Islet of Langerhans (tissue), 1 donor: ENCODE measurements at regions not wholly inside any gene's neighbourhood (a gene's known extent, or its start where the extent isn't known, plus 50 kb on each side); places are given as distances from the start of the nearest gene placed in this dataset.

Experiments used
- FAIRE-seq: peaks from one replicate; lab custom pipeline; 2011; peaks lifted over from hg19 to GRCh38; lab: Jason Lieb, UNC

- no peak for FAIRE-seq
These were observed 182.2 kb downstream of the USP12 start for GRCh38 chr13:26989261-26989956.

- no peak for FAIRE-seq
These were observed 183.4 kb downstream of the USP12 start for GRCh38 chr13:26988059-26988769.

GRCh38 chr13:26987486-26988013, 184.1 kb downstream of the USP12 start:
- FAIRE-seq: no peak

GRCh38 chr13:26985285-26985878, 186.2 kb downstream of the USP12 start:
- FAIRE-seq: no peak

GRCh38 chr13:26984337-26984736, 187.3 kb downstream of the USP12 start:
- no peak for FAIRE-seq

- FAIRE-seq: no peak
These were observed 187.9 kb downstream of the USP12 start for GRCh38 chr13:26983543-26984320.

- FAIRE-seq: no peak
These were observed 191.2 kb downstream of the USP12 start for GRCh38 chr13:26980099-26981031.

- FAIRE-seq: no peak
These were observed 192.3 kb downstream of the USP12 start for GRCh38 chr13:26979334-26979733.

GRCh38 chr13:26978081-26978860, 193.3 kb downstream of the USP12 start:
- FAIRE-seq: no peak

- FAIRE-seq: no peak
These were observed 194.1 kb downstream of the USP12 start for GRCh38 chr13:26977541-26977940.

- no peak for FAIRE-seq
These were observed 195.3 kb downstream of the USP12 start for GRCh38 chr13:26976313-26976712.

- FAIRE-seq: no peak
These were observed 197.7 kb downstream of the USP12 start for GRCh38 chr13:26973946-26974345.

- FAIRE-seq: no peak
These were observed 198.3 kb downstream of the USP12 start for GRCh38 chr13:26973295-26973694.

- FAIRE-seq: no peak
These were observed 199.4 kb downstream of the USP12 start for GRCh38 chr13:26971990-26972887.

- FAIRE-seq: no peak
These were observed 202.9 kb downstream of the USP12 start for GRCh38 chr13:26968431-26969341.

- no peak for FAIRE-seq
These were observed 204.2 kb downstream of the USP12 start for GRCh38 chr13:26967119-26968038.

- no peak for FAIRE-seq
These were observed 204.9 kb downstream of the USP12 start for GRCh38 chr13:26966701-26967080.
